ENCODE measurements at regions not wholly inside any gene's neighbourhood (a gene's known extent, or its start where the extent isn't known, plus 50 kb on each side); places are given as distances from the start of the nearest gene placed in this dataset.

GRCh38 chr11:69218946-69219720 lies 63.4 kb downstream of the SMIM38 start:
- TF ChIP-seq CTCF (conservative IDR thresholded peaks at IDR 0.05), result no peak
- TF ChIP-seq ZFX (IDR thresholded peaks at IDR 0.05), result no peak

Measured in C4-2B (cell line).